CD14-positive monocyte (primary cell): ENCODE measurements at regions not wholly inside any gene's neighbourhood (a gene's known extent, or its start where the extent isn't known, plus 50 kb on each side); places are given as distances from the start of the nearest gene placed in this dataset.

Experiments used
- DNase-seq, 3 donors: peaks; one replicate each; pipeline ENCODE4 v3.0.0-alpha.2; 2011 to 2022
- H2AFZ ChIP-seq: 2 replicates; pipeline ENCODE4 v1.6.0; 2012; ENCODE audit warnings: mild to moderate bottlenecking, low read depth, low read length, inconsistent platforms; ENCODE audit not compliant: insufficient read depth, poor library complexity, severe bottlenecking
- H3K27ac ChIP-seq, 2 donors: 1 replicate in 1 of 2; 2 replicates in 1 of 2; pipeline ENCODE4 v1.5.1; 2012 to 2013; ENCODE audit warnings: low read length in 2 of 2, control low read depth in 1 of 2, inconsistent platforms in 1 of 2, low read depth in 1 of 2, mild to moderate bottlenecking in 1 of 2
- H3K27me3 ChIP-seq, 2 donors: one replicate each; pipeline versions ENCODE4 v1.6.0 to v1.6.1; 2011 to 2013; ENCODE audit warnings: low read length in 2 of 2; ENCODE audit not compliant: control insufficient read depth in 2 of 2, insufficient read depth in 2 of 2
- H3K36me3 ChIP-seq, 2 donors: replicated peaks in 1 of 2; 1 replicate in 1 of 2; 2 replicates in 1 of 2; pipeline versions ENCODE4 v1.5.1 to v1.6.1; 2012 to 2013; ENCODE audit warnings: low read length in 2 of 2, control low read depth in 1 of 2, inconsistent platforms in 1 of 2, mild to moderate bottlenecking in 1 of 2; ENCODE audit not compliant: insufficient read depth in 2 of 2, control insufficient read depth in 1 of 2
- H3K4me1 ChIP-seq, 2 donors: 1 replicate in 1 of 2; 2 replicates in 1 of 2; pipeline versions ENCODE4 v1.5.1 to v1.6.1; 2012 to 2013; ENCODE audit warnings: low read length in 2 of 2, control low read depth in 1 of 2, inconsistent platforms in 1 of 2, mild to moderate bottlenecking in 1 of 2, moderate library complexity in 1 of 2; ENCODE audit not compliant: insufficient read depth in 2 of 2, control insufficient read depth in 1 of 2
- H3K4me2 ChIP-seq: replicated peaks from 2 replicates; pipeline ENCODE3; 2012; ENCODE audit warnings: low read length, moderate library complexity, mild to moderate bottlenecking; ENCODE audit not compliant: poor library complexity, severe bottlenecking; ENCODE audit errors: extremely low read depth
- H3K4me3 ChIP-seq, 3 experiments: fragments of 200-600 bp in 1 of 3; sonication (generic) in 1 of 3; replicated peaks in 1 of 3; 1 replicate in 2 of 3; 2 replicates in 1 of 3; pipeline ENCODE4 v1.5.1; 2011 to 2013; ENCODE audit warnings: low read length in 3 of 3, mild to moderate bottlenecking in 3 of 3, control low read depth in 2 of 3, low read depth in 2 of 3, inconsistent platforms in 1 of 3, moderate library complexity in 1 of 3
- H3K79me2 ChIP-seq: 2 replicates; pipeline ENCODE4 v1.6.0; 2012; ENCODE audit warnings: mild to moderate bottlenecking, control low read depth, inconsistent platforms, low read length, moderate library complexity; ENCODE audit not compliant: insufficient read depth
- H3K9ac ChIP-seq: 2 replicates; pipeline ENCODE4 v1.6.0; 2017; ENCODE audit warnings: low read length, mild to moderate bottlenecking; ENCODE audit not compliant: insufficient read depth, poor library complexity, severe bottlenecking
- H3K9me3 ChIP-seq, 2 donors: replicated peaks in 1 of 2; 1 replicate in 1 of 2; 2 replicates in 1 of 2; pipeline versions ENCODE4 v1.5.1 to v1.6.1; 2012 to 2013; ENCODE audit warnings: low read length in 2 of 2, control low read depth in 1 of 2; ENCODE audit not compliant: control insufficient read depth in 1 of 2, insufficient read depth in 1 of 2
- H4K20me1 ChIP-seq: 2 replicates; pipeline ENCODE4 v1.6.0; 2012; ENCODE audit warnings: mild to moderate bottlenecking, low read length, control low read depth, moderate library complexity; ENCODE audit not compliant: insufficient read depth
- H3K27ac Mint-ChIP-seq, 7 donors: one replicate each; pipeline ENCODE4 v1.8.0; 2020; ENCODE audit warnings: mild to moderate bottlenecking in 7 of 7, mixed read lengths in 7 of 7, moderate library complexity in 6 of 7, inconsistent platforms in 2 of 7
- H3K27me3 Mint-ChIP-seq, 3 donors: one replicate each; pipeline ENCODE4 v1.8.0; 2021 to 2022; ENCODE audit warnings: low read depth in 3 of 3, mild to moderate bottlenecking in 3 of 3, mixed read lengths in 3 of 3, moderate library complexity in 3 of 3, inconsistent platforms in 1 of 3
- H3K36me3 Mint-ChIP-seq, 2 donors: one replicate each; pipeline ENCODE4 v1.8.0; 2020; ENCODE audit warnings: mixed read lengths in 2 of 2, inconsistent platforms in 1 of 2, mild to moderate bottlenecking in 1 of 2
- H3K4me1 Mint-ChIP-seq: one replicate; pipeline ENCODE4 v1.8.0; 2020; ENCODE audit warnings: mild to moderate bottlenecking, mixed read lengths
- H3K4me3 Mint-ChIP-seq, 2 donors: one replicate each; pipeline ENCODE4 v1.8.0; 2020; ENCODE audit warnings: mild to moderate bottlenecking in 2 of 2, mixed read lengths in 2 of 2, moderate library complexity in 1 of 2
- H3K9me3 Mint-ChIP-seq, 7 donors: one replicate each; pipeline ENCODE4 v1.8.0; 2020 to 2022; ENCODE audit warnings: mixed read lengths in 7 of 7, mild to moderate bottlenecking in 6 of 7, moderate library complexity in 6 of 7, inconsistent platforms in 2 of 7
- CTCF ChIP-seq: fragments of 200-600 bp; IDR thresholded peaks from one replicate; pipeline ENCODE4 v1.8.0; 2022; ENCODE audit warnings: antibody characterized with exemption, mild to moderate bottlenecking
- WGBS: methylation state at CpG from one replicate; pipeline ENCODE4 v1.1.5; 2013; ENCODE audit warnings: missing lambda C conversion rate; ENCODE audit not compliant: insufficient coverage; 5-methylcytosine and 5-hydroxymethylcytosine counted together
- intact Hi-C, 2 donors: fragments of 100-400 bp; cut with micrococcal nuclease; formaldehyde crosslinking; loops; one replicate each; pipeline versions ENCODE4 v1.15.0 to v1.15.1; 2023

DNA sequence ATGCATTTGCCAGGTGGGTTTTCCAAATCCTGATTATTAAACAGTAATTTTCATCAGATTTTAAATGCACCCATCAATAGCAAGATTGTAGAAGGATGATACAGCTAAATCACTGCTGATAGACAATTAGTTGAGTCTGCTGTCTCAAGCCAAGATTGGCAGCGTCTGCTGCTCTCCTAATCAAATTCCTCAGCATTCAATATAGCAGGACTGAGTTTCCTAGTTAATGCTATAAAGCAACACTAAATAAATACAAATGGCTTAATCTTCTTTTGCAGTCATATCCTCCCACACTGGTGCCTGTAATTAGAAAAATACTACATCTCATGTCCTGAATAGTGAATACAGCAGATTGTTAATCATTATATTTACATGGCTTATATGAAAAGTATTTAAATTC is 1028.8 kb downstream of the ADGRL2 start:
- no peak for DNase-seq
- H3K4me1 Mint-ChIP-seq: no peaks in the 10 kb centered on the region
- H3K27ac ChIP-seq: no peak overlapping the region
- no CpG with 5 or more reads among the region's 1 CpG for WGBS
- no peaks in the 10 kb centered on the region for H3K79me2 ChIP-seq
- H3K9me3 Mint-ChIP-seq: peaks cover 0 to 5% (median 2%) of the 10 kb centered on the region in 7 donors
- no peak overlapping the region for H3K4me3 ChIP-seq
- H3K4me3 Mint-ChIP-seq: no peak overlapping the region
- no peak overlapping the region for H3K9ac ChIP-seq
- H3K36me3 ChIP-seq: no peaks in the 10 kb centered on the region
- intact Hi-C loops: no loop called here
- no peak overlapping the region for H3K27ac Mint-ChIP-seq
- no peaks in the 10 kb centered on the region for H3K27me3 ChIP-seq
- no peaks in the 10 kb centered on the region for H3K36me3 Mint-ChIP-seq
- H3K4me2 ChIP-seq: no peak overlapping the region
- no peaks in the 10 kb centered on the region for H3K9me3 ChIP-seq
- H4K20me1 ChIP-seq: no peaks in the 10 kb centered on the region
- peaks cover 0 to 1% (median 1%) of the 10 kb centered on the region in 3 donors for H3K27me3 Mint-ChIP-seq
- H3K4me1 ChIP-seq: no peaks in the 10 kb centered on the region
- TF ChIP-seq CTCF: no peak
- no peak overlapping the region for H2AFZ ChIP-seq

DNA sequence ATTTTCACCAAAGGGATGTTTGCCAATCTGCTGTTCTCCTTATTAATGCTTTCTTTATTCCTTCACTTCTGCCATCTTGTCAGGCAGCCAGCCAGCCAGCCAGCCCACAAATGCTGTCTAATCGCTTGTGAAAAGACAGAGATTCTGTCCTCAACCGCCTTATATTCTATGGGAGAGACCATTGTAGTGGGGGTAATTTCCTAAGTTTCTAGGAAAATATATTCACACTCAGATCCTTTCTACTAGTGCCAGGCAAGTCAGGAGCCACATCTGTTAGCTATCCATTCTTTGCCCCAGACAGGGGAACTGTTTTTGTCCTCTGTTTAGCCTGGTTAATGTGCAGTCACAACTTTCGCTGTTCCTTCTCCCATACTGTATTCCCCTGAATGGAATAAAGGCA is 1023.1 kb downstream of the ADGRL2 start:
- Histone ChIP-seq H3K4me1 (no peaks in the 10 kb centered on the region), H3K4me2 (no peak overlapping the region), H3K36me3 (no peaks in the 10 kb centered on the region), H2AFZ (no peak overlapping the region), H3K27me3 (no peaks in the 10 kb centered on the region), H3K27ac (no peak overlapping the region), H3K4me3 (no peak overlapping the region), H3K79me2 (no peaks in the 10 kb centered on the region), H3K9ac (no peak overlapping the region), H4K20me1 (no peaks in the 10 kb centered on the region), H3K9me3 (no peaks in the 10 kb centered on the region)
- no peak for TF ChIP-seq CTCF
- no peak for DNase-seq
- intact Hi-C loops: no loop called here
- Mint-ChIP-seq H3K36me3 (no peaks in the 10 kb centered on the region), H3K4me1 (no peaks in the 10 kb centered on the region), H3K27ac (no peak overlapping the region), H3K9me3 (peaks cover 0 to 2% (median 0%) of the 10 kb centered on the region in 7 donors), H3K27me3 (peaks cover 0 to 1% (median 0%) of the 10 kb centered on the region in 3 donors), H3K4me3 (no peak overlapping the region)
- WGBS: no CpG with 5 or more reads among the region's 3 CpGs
